Heart right ventricle (tissue), 16 donors: ENCODE measurements at regions not wholly inside any gene's neighbourhood (a gene's known extent, or its start where the extent isn't known, plus 50 kb on each side); places are given as distances from the start of the nearest gene placed in this dataset.

Source experiments
- ATAC-seq, 8 donors: fragments of 200-7000 bp; cut with Tn5 transposase; one replicate each; pipeline ENCODE4 v1.9.1; 2020; ENCODE audit warnings: mild to moderate bottlenecking in 8 of 8, moderate library complexity in 8 of 8, moderate number of reproducible peaks in 1 of 8
- DNase-seq, 2 donors: peaks; one replicate each; pipeline ENCODE4 v3.0.0-alpha.2; 2020
- H3K27ac ChIP-seq, 10 donors: fragments of 200-600 bp; sonication (generic) in 2 of 10; one replicate each; pipeline versions ENCODE4 v1.5.0 to v1.8.0; 2020 to 2022; ENCODE audit warnings: mild to moderate bottlenecking in 3 of 10
- H3K27me3 ChIP-seq, 7 donors: fragments of 200-600 bp; one replicate each; pipeline ENCODE4 v1.8.0; 2021 to 2022; ENCODE audit warnings: mild to moderate bottlenecking in 2 of 7
- H3K36me3 ChIP-seq, 9 donors: fragments of 200-600 bp; sonication (generic) in 1 of 9; one replicate each; pipeline versions ENCODE4 v1.5.0 to v1.8.0; 2020 to 2022; ENCODE audit warnings: mild to moderate bottlenecking in 2 of 9
- H3K4me1 ChIP-seq, 9 donors: fragments of 200-600 bp; sonication (generic) in 1 of 9; one replicate each; pipeline versions ENCODE4 v1.5.0 to v1.8.0; 2020 to 2022; ENCODE audit warnings: mild to moderate bottlenecking in 4 of 9
- H3K4me3 ChIP-seq, 10 donors: fragments of 200-600 bp; sonication (generic) in 2 of 10; one replicate each; pipeline versions ENCODE4 v1.5.0 to v1.8.0; 2020 to 2022; ENCODE audit warnings: mild to moderate bottlenecking in 7 of 10, moderate library complexity in 2 of 10
- H3K9me3 ChIP-seq, 11 donors: fragments of 200-600 bp in 10 of 11; sonication (generic) in 2 of 11; one replicate each; pipeline versions ENCODE4 v1.5.0 to v1.8.0; 2013 to 2022; ENCODE audit warnings: mild to moderate bottlenecking in 2 of 11, control low read depth in 1 of 11, moderate library complexity in 1 of 11
- CTCF ChIP-seq, 9 donors: fragments of 200-600 bp; sonication (generic) in 2 of 9; IDR thresholded peaks; one replicate each; pipeline versions ENCODE4 v1.5.0 to v1.8.0; 2021 to 2022; ENCODE audit warnings: antibody characterized with exemption in 9 of 9, mild to moderate bottlenecking in 5 of 9, moderate library complexity in 1 of 9
- WGBS, 2 donors: extraction: QIAGEN DNeasy Blood & Tissue Kit; methylation state at CpG; one replicate each; pipeline ENCODE4 v1.1.7; 2013; ENCODE audit warnings: inconsistent platforms in 1 of 2; 5-methylcytosine and 5-hydroxymethylcytosine counted together
- intact Hi-C, 10 donors: fragments of 100-400 bp; cut with DNase I; formaldehyde crosslinking; loops; one replicate each; pipeline versions ENCODE4 v1.11.1 to v1.14.2; 2022
- donor health status: Arrhythmogenic right ventricular cardiomyopathy.
- donor health status: ischemic (EF 13 %, LVEDD 7.1; RV severe dilation, severe dysfunction).
- donor health status: healthy with polysubstance abuse.
- donor health status: DM: no; HTN: yes; CAD: no.
- donor health status: DM: no; HTN: no; CAD: no.
- donor health status: ischemic (EF 25% LVEDD 6.9; RV normal size, moderate dysfunction).
- donor health status: ischemic (EF 25% LVEDD 5.7; RV mildly dilated, moderate dysfunction).
- donor health status: healthy.
- donor health status: DM: yes; HTN: yes; CAD: no.
- donor health status: Ischemic cardiomyopathy.
- donor health status: ischemic (EF 35%, LVEDD 5.7; RV mildly dilated, moderate dysfunction).
- donor health status: nonischemic (EF 11% LVEDD 7.7; RV severe dilation, severe dysfunction).
- donor health status: DM: yes; HTN: yes; CAD: no.
- donor health status: PGD.
- donor health status: ischemic (EF 29% LVEDD 5.4; RV normal size, mild dysfunction).
- donor health status: nonischemic (EF 23%, LVEDD 6.1; RV moderate dilation, normal function).

DNA sequence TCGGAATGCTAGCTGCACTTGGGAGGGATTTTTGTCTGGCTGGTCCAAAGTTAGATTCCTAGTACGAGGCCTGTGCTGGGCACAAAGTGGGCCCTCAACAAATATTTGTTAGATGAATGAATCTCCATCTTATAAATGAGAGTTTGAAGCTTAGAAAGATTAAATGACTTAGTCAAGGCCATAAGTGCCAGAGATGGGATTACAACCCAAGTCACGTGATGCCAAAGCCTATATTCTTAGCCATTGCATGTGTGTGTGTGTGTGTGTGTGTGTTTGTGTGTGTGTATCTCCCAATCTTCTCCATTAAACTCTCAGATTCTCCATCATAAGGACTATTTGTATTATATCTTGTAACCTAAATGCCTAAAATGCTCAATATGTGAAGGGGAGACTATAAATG is 130.8 kb upstream of the MAP1B start:
- no peak overlapping the region for H3K4me3 ChIP-seq
- TF ChIP-seq CTCF (IDR thresholded peaks at IDR 0.05): no peak
- no peak overlapping the region for H3K27ac ChIP-seq
- 81 to 89% methylated on average over 3 of the region's 3 CpGs for whole genome bisulfite sequencing, 2 donors
- peaks cover 0 to 24% (median 15%) of the 10 kb centered on the region in 9 donors for H3K4me1 ChIP-seq
- no peaks in the 10 kb centered on the region for H3K27me3 ChIP-seq
- DNase-seq (no peak), ATAC-seq (no peak)
- no peaks in the 10 kb centered on the region for H3K36me3 ChIP-seq
- intact Hi-C loops: loop anchor here in 1 of 10 donors (10.0 kb wide), 2 partner anchors 82 to 192 kb away; no protein-coding TSS in a partner anchor
- peaks cover 0 to 7% (median 1%) of the 10 kb centered on the region in 11 donors for H3K9me3 ChIP-seq

GRCh38 chr5:71977311-71977710 is 130.0 kb upstream of the MAP1B start:
- no peak for TF ChIP-seq CTCF (IDR thresholded peaks at IDR 0.05)
- WGBS, 2 donors: 65 to 69% methylated on average over 2 of the region's 2 CpGs
- ATAC-seq: no peak
- Histone ChIP-seq H3K27me3 (no peaks in the 10 kb centered on the region), H3K4me3 (no peak overlapping the region), H3K9me3 (peaks cover 0 to 16% (median 7%) of the 10 kb centered on the region in 11 donors), H3K36me3 (no peaks in the 10 kb centered on the region), H3K4me1 (peaks cover 0 to 21% (median 15%) of the 10 kb centered on the region in 9 donors), H3K27ac (no peak overlapping the region)
- intact Hi-C loops: loop anchor here in 1 of 10 donors (10.0 kb wide), 2 partner anchors 83 to 193 kb away; no protein-coding TSS in a partner anchor
- DNase-seq: no peak

GRCh38 chr5:71978216-71978615 is 129.1 kb upstream of the MAP1B start:
- no peak for TF ChIP-seq CTCF (IDR thresholded peaks at IDR 0.05)
- intact Hi-C loops: loop anchor here in 1 of 10 donors (10.0 kb wide), 2 partner anchors 83 to 193 kb away; no protein-coding TSS in a partner anchor
- ATAC-seq: no peak

GRCh38 chr5:71982717-71983395 is 124.4 kb upstream of the MAP1B start:
- DNase-seq (no peak), ATAC-seq (no peak)
- Histone ChIP-seq H3K27ac (no peak overlapping the region), H3K4me1 (no peaks in the 10 kb centered on the region), H3K4me3 (no peak overlapping the region), H3K36me3 (no peaks in the 10 kb centered on the region), H3K27me3 (no peaks in the 10 kb centered on the region), H3K9me3 (peaks cover 0 to 25% (median 9%) of the 10 kb centered on the region in 11 donors)
- 67 to 75% methylated on average over 2 of the region's 2 CpGs for WGBS, 2 donors
- intact Hi-C loops: no loop called here
- no peak for TF ChIP-seq CTCF (IDR thresholded peaks at IDR 0.05)

More at GRCh38 chr5:71978216-71978615, 129.1 kb upstream of the MAP1B start:
- H3K27ac ChIP-seq: no peak overlapping the region
- H3K9me3 ChIP-seq: peaks cover 0 to 25% (median 9%) of the 10 kb centered on the region in 11 donors
- H3K4me1 ChIP-seq: peaks cover 0 to 16% (median 10%) of the 10 kb centered on the region in 9 donors
- DNase-seq: no peak
- WGBS, 2 donors: 88 to 97% methylated on average over 1 of the region's 1 CpG
- no peaks in the 10 kb centered on the region for H3K27me3 ChIP-seq
- no peak overlapping the region for H3K4me3 ChIP-seq
- no peaks in the 10 kb centered on the region for H3K36me3 ChIP-seq
